Lower leg skin (tissue), 4 donors: ENCODE measurements at regions not wholly inside any gene's neighbourhood (a gene's known extent, or its start where the extent isn't known, plus 50 kb on each side); places are given as distances from the start of the nearest gene placed in this dataset.

Source experiments
- DNase-seq, 2 donors: peaks; one replicate each; pipeline ENCODE4 v3.0.0-alpha.2; 2019; ENCODE audit warnings: low spot score in 2 of 2
- H3K4me3 ChIP-seq: fragments of 200-600 bp; sonication (generic); 2 replicates; pipeline ENCODE4 v1.5.1; 2017; ENCODE audit warnings: mild to moderate bottlenecking, low read depth; ENCODE audit not compliant: poor library complexity, severe bottlenecking
- POLR2A ChIP-seq, 2 donors: fragments of 450-650 bp; IDR thresholded peaks; one replicate each; pipeline ENCODE4 v1.6.1; 2016 to 2017; ENCODE audit warnings: antibody characterized with exemption in 2 of 2, mild to moderate bottlenecking in 1 of 2, moderate library complexity in 1 of 2
- WGBS, 2 donors: methylation state at CpG; one replicate each; pipeline ENCODE4 v1.1.5; 2018; 5-methylcytosine and 5-hydroxymethylcytosine counted together
- intact Hi-C: fragments of 100-400 bp; cut with DNase I; formaldehyde crosslinking; loops from one replicate; pipeline ENCODE4 v1.15.0; 2023; ENCODE audit warnings: low total_unique reads
- TF ChIP-seq, protein P1 (sequence below), 3 donors: fragments of 450-650 bp; IDR thresholded peaks; one replicate each; pipeline ENCODE4 v1.5.1; 2016; ENCODE audit warnings: antibody characterized with exemption in 3 of 3, mild to moderate bottlenecking in 3 of 3, moderate library complexity in 2 of 3

DNA sequence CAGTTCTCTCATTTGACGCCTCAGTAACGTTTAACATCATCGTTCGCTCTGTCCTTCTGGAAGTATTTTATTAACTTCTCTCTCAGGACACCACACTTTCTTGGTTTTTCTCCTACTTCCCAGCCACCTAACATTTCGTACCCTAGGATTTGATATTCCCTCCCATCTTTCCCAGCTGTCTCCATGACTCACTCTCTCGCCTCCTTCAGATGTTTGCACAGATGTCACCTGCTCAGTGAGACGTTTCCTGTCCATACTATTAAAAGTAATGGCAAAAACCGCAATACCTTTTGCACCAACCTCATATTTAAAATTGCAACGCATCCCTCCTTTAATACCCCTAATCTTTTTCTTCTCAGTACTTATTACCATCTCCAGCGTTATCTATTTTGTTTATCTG lies 62.1 kb upstream of the SPRED1 start:
- 93 to 95% methylated on average over 10 of the region's 10 CpGs for WGBS, 2 donors
- no peak for DNase-seq

GRCh38 chr15:38192496-38192895 lies 60.1 kb upstream of the SPRED1 start:
- WGBS, 2 donors = 98% methylated on average over 2 of the region's 2 CpGs
- intact Hi-C loops = no loop called here

More for the DNA sequence above, 62.1 kb upstream of the SPRED1 start:
- no peak overlapping the region for H3K4me3 ChIP-seq
- intact Hi-C loops = no loop called here
- TF ChIP-seq, protein P1, sequence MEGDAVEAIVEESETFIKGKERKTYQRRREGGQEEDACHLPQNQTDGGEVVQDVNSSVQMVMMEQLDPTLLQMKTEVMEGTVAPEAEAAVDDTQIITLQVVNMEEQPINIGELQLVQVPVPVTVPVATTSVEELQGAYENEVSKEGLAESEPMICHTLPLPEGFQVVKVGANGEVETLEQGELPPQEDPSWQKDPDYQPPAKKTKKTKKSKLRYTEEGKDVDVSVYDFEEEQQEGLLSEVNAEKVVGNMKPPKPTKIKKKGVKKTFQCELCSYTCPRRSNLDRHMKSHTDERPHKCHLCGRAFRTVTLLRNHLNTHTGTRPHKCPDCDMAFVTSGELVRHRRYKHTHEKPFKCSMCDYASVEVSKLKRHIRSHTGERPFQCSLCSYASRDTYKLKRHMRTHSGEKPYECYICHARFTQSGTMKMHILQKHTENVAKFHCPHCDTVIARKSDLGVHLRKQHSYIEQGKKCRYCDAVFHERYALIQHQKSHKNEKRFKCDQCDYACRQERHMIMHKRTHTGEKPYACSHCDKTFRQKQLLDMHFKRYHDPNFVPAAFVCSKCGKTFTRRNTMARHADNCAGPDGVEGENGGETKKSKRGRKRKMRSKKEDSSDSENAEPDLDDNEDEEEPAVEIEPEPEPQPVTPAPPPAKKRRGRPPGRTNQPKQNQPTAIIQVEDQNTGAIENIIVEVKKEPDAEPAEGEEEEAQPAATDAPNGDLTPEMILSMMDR (IDR thresholded peaks at IDR 0.05) = no peak
- TF ChIP-seq POLR2A (IDR thresholded peaks at IDR 0.05) = no peak

DNA sequence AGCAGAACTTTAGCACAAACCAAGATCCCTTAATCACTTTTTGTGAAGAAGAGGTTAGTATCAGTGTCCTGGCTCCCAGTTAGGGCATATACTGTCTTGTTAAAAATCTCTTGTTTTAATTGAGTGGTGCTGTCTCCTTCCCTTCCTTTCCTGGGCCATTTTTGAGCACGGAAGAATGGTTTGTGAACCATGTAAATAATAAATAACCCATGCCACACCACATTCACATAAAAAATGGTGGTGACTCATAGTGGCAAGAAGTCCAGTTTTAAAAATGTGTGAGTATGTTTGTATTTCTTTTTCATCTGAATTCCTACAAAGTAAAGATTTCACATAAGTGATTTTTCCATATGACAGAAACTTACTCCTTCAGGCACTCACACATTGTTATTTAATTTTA lies 59.1 kb upstream of the SPRED1 start:
- no peak overlapping the region for H3K4me3 ChIP-seq
- intact Hi-C loops = no loop called here
- 80 to 82% methylated on average over 1 of the region's 1 CpG for WGBS, 2 donors
- no peak for TF ChIP-seq POLR2A (IDR thresholded peaks at IDR 0.05)
- no peak for DNase-seq

More at GRCh38 chr15:38192496-38192895, 60.1 kb upstream of the SPRED1 start:
- TF ChIP-seq, protein P1 (IDR thresholded peaks at IDR 0.05) = no peak
- TF ChIP-seq POLR2A (IDR thresholded peaks at IDR 0.05) = no peak
- H3K4me3 ChIP-seq = no peak overlapping the region
- DNase-seq = no peak

GRCh38 chr15:38195191-38195901 lies 57.3 kb upstream of the SPRED1 start:
- WGBS, 2 donors = 52 to 55% methylated on average over 5 of the region's 5 CpGs
- no peak overlapping the region for H3K4me3 ChIP-seq
- intact Hi-C loops = no loop called here
- no peak for TF ChIP-seq POLR2A (IDR thresholded peaks at IDR 0.05)
- TF ChIP-seq, protein P1 (IDR thresholded peaks at IDR 0.05) = no peak
- no peak for DNase-seq

DNA sequence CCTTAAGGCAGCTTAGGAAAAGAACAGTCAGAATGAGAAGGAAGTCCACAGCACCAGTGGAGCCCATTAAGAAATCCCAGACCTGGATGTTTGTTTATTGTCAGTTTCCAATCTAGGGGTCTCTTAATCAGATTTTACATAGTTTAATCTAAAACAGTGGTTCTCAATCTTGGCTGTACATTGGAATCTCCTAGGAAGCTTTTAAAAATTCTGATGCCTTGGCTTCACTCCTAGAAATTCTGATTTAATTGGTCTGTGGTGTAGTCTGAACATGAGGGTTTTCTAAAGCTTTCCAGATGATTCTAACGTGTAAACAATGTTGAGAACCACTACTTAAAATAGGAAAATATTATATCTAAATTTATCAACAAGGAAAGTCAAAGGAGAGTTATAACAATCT lies 56.6 kb upstream of the SPRED1 start:
- no peak for DNase-seq
- TF ChIP-seq, protein P1 (IDR thresholded peaks at IDR 0.05) = no peak
- TF ChIP-seq POLR2A (IDR thresholded peaks at IDR 0.05) = no peak
- intact Hi-C loops = no loop called here
- no peak overlapping the region for H3K4me3 ChIP-seq
- 18 to 20% methylated on average over 1 of the region's 1 CpG for whole genome bisulfite sequencing, 2 donors

DNA sequence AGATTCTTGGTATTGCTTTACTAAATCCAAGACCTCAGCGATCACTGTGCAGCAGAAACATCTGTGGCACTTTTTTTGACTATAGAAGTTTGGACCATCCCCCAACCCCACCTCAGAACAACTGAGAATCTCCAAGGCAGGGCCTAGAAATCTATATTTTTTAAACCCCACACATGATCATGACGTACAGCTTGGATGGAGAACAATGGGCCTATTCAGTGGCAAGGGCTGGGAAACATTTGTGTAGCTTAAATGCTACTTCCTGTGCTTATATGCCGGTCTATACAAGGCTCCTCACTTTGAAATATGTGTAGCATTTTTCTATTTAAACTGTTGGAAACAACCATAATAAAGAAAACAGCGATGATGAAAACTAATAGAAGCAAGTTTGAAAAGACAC lies 55.1 kb upstream of the SPRED1 start:
- WGBS, 2 donors = 86 to 92% methylated on average over 4 of the region's 4 CpGs

More for the DNA sequence above, 55.1 kb upstream of the SPRED1 start:
- no peak for DNase-seq
- intact Hi-C loops = no loop called here
- TF ChIP-seq, protein P1 (IDR thresholded peaks at IDR 0.05) = no peak
- TF ChIP-seq POLR2A (IDR thresholded peaks at IDR 0.05) = no peak
- no peak overlapping the region for H3K4me3 ChIP-seq
